Loucy (cell line): ENCODE measurements at regions not wholly inside any gene's neighbourhood (a gene's known extent, or its start where the extent isn't known, plus 50 kb on each side); places are given as distances from the start of the nearest gene placed in this dataset.
A peak's percentile ranks its signal among the peaks of the same experiment; 100 is the strongest.

ENCODE experiments used
- H2AFZ ChIP-seq: fragments of 200-600 bp; sonication (generic); 2 replicates; pipeline ENCODE4 v1.6.0; 2016; ENCODE audit warnings: antibody characterized with exemption, mild to moderate bottlenecking, low read length, moderate library complexity
- H3F3A ChIP-seq: fragments of 200-600 bp; 2 replicates; pipeline ENCODE4 v1.6.0; 2016; ENCODE audit warnings: antibody characterized with exemption, low read depth, mild to moderate bottlenecking
- H3K27me3 ChIP-seq: fragments of 200-600 bp; sonication (generic); 2 replicates; pipeline ENCODE4 v1.6.1; 2014; ENCODE audit warnings: low read length, mild to moderate bottlenecking; ENCODE audit not compliant: insufficient read depth, poor library complexity, severe bottlenecking
- H3K36me3 ChIP-seq: fragments of 200-600 bp; sonication (generic); 2 replicates; pipeline ENCODE4 v1.6.1; 2016; ENCODE audit warnings: low read length; ENCODE audit not compliant: insufficient read depth
- H3K4me1 ChIP-seq: fragments of 200-600 bp; sonication (generic); 2 replicates; pipeline ENCODE4 v1.5.1; 2014; ENCODE audit warnings: low read length, mild to moderate bottlenecking; ENCODE audit not compliant: insufficient read depth, poor library complexity, severe bottlenecking
- H3K4me2 ChIP-seq: fragments of 200-600 bp; sonication (generic); 2 replicates; pipeline ENCODE4 v1.6.0; 2014; ENCODE audit warnings: antibody characterized with exemption, low read length, low read depth, mild to moderate bottlenecking; ENCODE audit not compliant: poor library complexity, severe bottlenecking
- H3K4me3 ChIP-seq: fragments of 200-600 bp; sonication (generic); 2 replicates; pipeline ENCODE4 v1.5.1; 2014; ENCODE audit warnings: low read length, mild to moderate bottlenecking, mixed read lengths; ENCODE audit not compliant: poor library complexity, severe bottlenecking
- H3K79me2 ChIP-seq: fragments of 200-600 bp; sonication (generic); 2 replicates; pipeline ENCODE4 v1.6.1; 2014; ENCODE audit warnings: low read length; ENCODE audit not compliant: insufficient read depth
- H3K9ac ChIP-seq: fragments of 200-600 bp; sonication (generic); 2 replicates; pipeline ENCODE4 v1.6.0; 2014; ENCODE audit warnings: mild to moderate bottlenecking, low read depth, low read length, moderate library complexity; ENCODE audit not compliant: poor library complexity, severe bottlenecking
- H3K9me2 ChIP-seq: fragments of 200-600 bp; sonication (generic); replicated peaks from 2 replicates; pipeline ENCODE4 v1.6.1; 2016; ENCODE audit warnings: low read depth, low read length, mixed read lengths
- H3K9me3 ChIP-seq: fragments of 200-600 bp; sonication (generic); 2 replicates; pipeline ENCODE4 v1.6.1; 2014; ENCODE audit warnings: mild to moderate bottlenecking, antibody characterized with exemption, low read length, low read depth; ENCODE audit not compliant: insufficient read depth
- H4K20me1 ChIP-seq: fragments of 200-600 bp; sonication (generic); 2 replicates; pipeline ENCODE4 v1.6.0; 2014; ENCODE audit warnings: antibody characterized with exemption, low read length, mild to moderate bottlenecking; ENCODE audit not compliant: insufficient read depth, poor library complexity, severe bottlenecking
- CTCF ChIP-seq: fragments of 200-600 bp; sonication (generic); conservative IDR thresholded peaks from 2 replicates; pipeline ENCODE4 v1.5.1; 2014; ENCODE audit warnings: mild to moderate bottlenecking, antibody characterized with exemption, low read length
- EZH2phosphoT487 ChIP-seq: fragments of 200-600 bp; IDR thresholded peaks from 2 replicates; pipeline ENCODE4 v1.6.1; 2018; ENCODE audit warnings: antibody characterized with exemption, mild to moderate bottlenecking, moderate library complexity, borderline replicate concordance

GRCh38 chr10:101287997-101288635 is 58.9 kb upstream of the LBX1 start:
- H3K9me2 ChIP-seq: no peaks in the 10 kb centered on the region
- H3K9me3 ChIP-seq: no peaks in the 10 kb centered on the region
- H3K4me3 ChIP-seq: no peak overlapping the region
- TF ChIP-seq EZH2phosphoT487 (no peak), CTCF (peak; percentile 36; the same call in 1 of the 2 replicates)
- no peaks in the 10 kb centered on the region for H4K20me1 ChIP-seq
- H3K79me2 ChIP-seq: no peaks in the 10 kb centered on the region
- no peak overlapping the region for H3K4me2 ChIP-seq
- H3F3A ChIP-seq: no peaks in the 10 kb centered on the region
- no peaks in the 10 kb centered on the region for H3K36me3 ChIP-seq
- H3K9ac ChIP-seq: no peak overlapping the region
- H3K4me1 ChIP-seq: peaks cover 5% of the 10 kb centered on the region
- H2AFZ ChIP-seq: no peak overlapping the region
- peaks cover 7% of the 10 kb centered on the region for H3K27me3 ChIP-seq

- H3K9ac ChIP-seq: no peak overlapping the region
- TF ChIP-seq CTCF: no peak
- TF ChIP-seq EZH2phosphoT487: no peak
- peaks cover 5% of the 10 kb centered on the region for H3K4me1 ChIP-seq
- no peak overlapping the region for H2AFZ ChIP-seq
- no peak overlapping the region for H3K4me2 ChIP-seq
- H3K27me3 ChIP-seq: peaks cover 7% of the 10 kb centered on the region
- H3F3A ChIP-seq: no peaks in the 10 kb centered on the region
- H3K9me2 ChIP-seq: no peaks in the 10 kb centered on the region
- no peaks in the 10 kb centered on the region for H3K79me2 ChIP-seq
- no peaks in the 10 kb centered on the region for H4K20me1 ChIP-seq
- H3K36me3 ChIP-seq: no peaks in the 10 kb centered on the region
- no peaks in the 10 kb centered on the region for H3K9me3 ChIP-seq
- H3K4me3 ChIP-seq: no peak overlapping the region
Measured at GRCh38 chr10:101289541-101289940, 60.3 kb upstream of the LBX1 start.

- no peak overlapping the region for H2AFZ ChIP-seq
- TF ChIP-seq EZH2phosphoT487 (no peak), CTCF (no peak)
Measured at GRCh38 chr10:101290431-101290830, 61.2 kb upstream of the LBX1 start.

More at GRCh38 chr10:101290431-101290830, 61.2 kb upstream of the LBX1 start:
- peaks cover 5% of the 10 kb centered on the region for H3K4me1 ChIP-seq
- no peak overlapping the region for H3K4me2 ChIP-seq
- no peak overlapping the region for H3K4me3 ChIP-seq
- H4K20me1 ChIP-seq: no peaks in the 10 kb centered on the region
- H3K27me3 ChIP-seq: peaks cover 7% of the 10 kb centered on the region
- no peaks in the 10 kb centered on the region for H3K79me2 ChIP-seq
- no peaks in the 10 kb centered on the region for H3K9me2 ChIP-seq
- no peaks in the 10 kb centered on the region for H3F3A ChIP-seq
- no peak overlapping the region for H3K9ac ChIP-seq
- H3K9me3 ChIP-seq: no peaks in the 10 kb centered on the region
- H3K36me3 ChIP-seq: no peaks in the 10 kb centered on the region
